NCI-H1930 (cell line): ENCODE measurements at regions not wholly inside any gene's neighbourhood (a gene's known extent, or its start where the extent isn't known, plus 50 kb on each side); places are given as distances from the start of the nearest gene placed in this dataset.

Source experiments
- DNase-seq, 2 experiments: peaks; one replicate each; lab custom pipeline; 2025; lab: John Stamatoyannopoulos, UW

DNA sequence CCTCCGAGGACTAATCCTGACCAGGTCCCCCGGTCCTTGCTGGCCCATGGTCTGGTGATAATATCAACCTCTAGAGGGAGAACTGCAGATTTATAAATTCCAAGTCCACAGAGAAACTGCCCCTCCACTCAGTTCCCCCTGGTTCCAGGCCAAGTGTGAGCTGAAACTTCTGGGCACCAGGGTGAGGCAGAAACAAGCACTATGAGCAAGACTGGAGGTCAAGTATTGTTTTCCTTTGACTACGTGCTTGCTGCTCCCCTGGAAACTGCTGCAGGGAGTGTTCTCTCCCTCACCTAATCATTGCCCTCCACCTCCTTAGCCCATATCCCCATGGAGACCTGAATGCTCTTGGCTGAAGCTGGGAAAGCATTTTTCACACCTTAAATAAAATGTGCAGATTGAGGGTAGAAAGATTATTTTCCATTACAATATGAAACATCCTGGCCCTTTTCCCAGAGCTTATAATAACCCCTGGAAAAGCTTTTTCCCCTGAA is 135.2 kb downstream of the RDH14 start:
- DNase-seq, result no peak

- DNase-seq, result no peak
These were observed 136.8 kb downstream of the RDH14 start for GRCh38 chr2:18423636-18424035.

DNA sequence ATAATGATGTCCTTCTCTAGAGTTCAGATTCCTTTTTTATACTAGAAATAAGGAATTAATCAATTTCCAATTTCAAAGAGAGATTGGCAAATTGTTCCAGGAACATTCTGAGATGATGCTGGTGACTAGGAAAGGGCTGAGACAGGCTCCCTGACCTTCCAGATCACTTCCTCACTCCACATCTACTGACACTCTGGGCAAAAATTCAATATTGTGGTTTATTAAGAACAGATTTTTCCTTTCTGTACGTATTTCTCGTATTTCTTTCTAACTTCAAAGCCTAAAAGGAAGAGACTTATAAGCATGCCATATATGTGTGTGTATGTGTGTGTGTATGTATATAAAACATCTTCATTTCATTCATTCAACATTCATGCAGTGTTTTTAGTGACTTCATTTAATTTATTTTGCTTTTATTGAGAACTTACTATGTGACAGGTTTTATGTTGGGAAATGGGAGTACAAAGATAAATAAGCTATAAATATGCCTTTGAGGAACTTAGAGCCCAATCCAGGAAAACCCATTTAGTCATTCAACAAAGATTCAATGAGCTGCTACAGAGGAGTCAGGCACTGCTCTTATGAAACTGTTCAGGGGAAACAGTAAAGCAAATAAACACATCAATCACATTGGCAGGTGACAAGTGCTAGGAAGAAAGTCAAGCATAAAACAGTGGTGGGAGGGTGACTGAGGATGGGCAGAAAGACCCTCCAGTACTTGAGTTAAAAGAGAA is 137.9 kb downstream of the RDH14 start:
- no peak for DNase-seq

DNA sequence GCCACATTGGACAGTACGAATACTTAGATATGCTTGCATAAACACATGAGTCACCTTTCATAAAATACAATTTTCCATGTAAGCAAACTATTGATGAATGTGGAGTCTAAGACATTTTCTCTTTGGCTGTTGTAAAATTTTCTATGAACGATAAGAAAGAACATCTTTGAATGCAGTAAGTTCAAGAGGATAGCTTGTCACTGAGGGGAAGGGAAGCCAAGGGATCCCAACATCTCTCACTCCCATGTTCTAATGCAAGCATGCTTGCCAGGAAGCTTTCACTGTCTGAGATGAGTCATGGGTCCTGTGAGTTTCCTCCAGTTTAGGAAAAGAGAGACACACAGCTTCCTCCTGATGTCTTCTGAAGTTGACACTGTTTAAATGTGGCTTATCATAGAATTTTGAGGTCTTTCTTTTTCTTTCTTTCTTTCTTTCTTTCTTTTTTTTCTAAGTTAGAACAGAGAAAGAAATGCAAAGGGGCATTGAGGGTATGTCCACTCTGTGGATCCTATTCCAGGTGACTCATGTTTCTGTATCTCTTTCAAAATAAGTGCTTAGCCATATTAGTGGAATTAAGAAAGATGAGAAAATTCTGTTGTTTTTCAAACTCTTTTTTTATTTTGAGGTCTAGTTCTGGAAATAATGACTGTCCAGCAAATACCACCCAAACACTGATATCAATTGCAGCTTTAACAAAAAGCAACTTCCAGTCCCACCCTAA is 146.6 kb downstream of the RDH14 start:
- DNase-seq, result no peak

GRCh38 chr2:18412980-18413675 is 147.3 kb downstream of the RDH14 start:
- no peak for DNase-seq

- no peak for DNase-seq
These were observed 148.8 kb downstream of the RDH14 start for GRCh38 chr2:18411626-18412025.

DNA sequence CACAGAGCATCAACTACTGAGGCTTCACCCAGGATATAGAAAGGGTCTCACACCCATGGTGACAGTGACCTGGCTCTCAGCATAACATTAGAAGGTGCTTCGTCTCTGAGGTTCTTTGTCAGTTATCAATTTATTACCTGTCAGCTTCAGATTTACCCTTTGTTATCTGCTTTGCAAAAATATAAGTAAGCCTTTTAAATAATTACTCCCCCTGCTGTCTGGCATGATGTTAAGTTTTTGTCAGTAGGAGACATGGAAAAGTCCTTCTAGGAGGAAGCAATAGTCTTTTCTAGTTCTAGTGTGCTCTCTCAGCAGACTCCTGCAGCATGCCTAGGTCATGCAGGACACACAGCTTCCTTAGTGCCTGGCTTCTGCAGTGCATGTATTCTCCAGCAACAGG is 149.9 kb downstream of the RDH14 start:
- DNase-seq, result no peak

GRCh38 chr2:18408638-18409037 is 151.8 kb downstream of the RDH14 start:
- no peak for DNase-seq

- DNase-seq, result no peak
These were observed 154.2 kb downstream of the RDH14 start for GRCh38 chr2:18406219-18406618.

GRCh38 chr2:18404708-18405107 is 155.7 kb downstream of the RDH14 start:
- DNase-seq, result no peak

DNA sequence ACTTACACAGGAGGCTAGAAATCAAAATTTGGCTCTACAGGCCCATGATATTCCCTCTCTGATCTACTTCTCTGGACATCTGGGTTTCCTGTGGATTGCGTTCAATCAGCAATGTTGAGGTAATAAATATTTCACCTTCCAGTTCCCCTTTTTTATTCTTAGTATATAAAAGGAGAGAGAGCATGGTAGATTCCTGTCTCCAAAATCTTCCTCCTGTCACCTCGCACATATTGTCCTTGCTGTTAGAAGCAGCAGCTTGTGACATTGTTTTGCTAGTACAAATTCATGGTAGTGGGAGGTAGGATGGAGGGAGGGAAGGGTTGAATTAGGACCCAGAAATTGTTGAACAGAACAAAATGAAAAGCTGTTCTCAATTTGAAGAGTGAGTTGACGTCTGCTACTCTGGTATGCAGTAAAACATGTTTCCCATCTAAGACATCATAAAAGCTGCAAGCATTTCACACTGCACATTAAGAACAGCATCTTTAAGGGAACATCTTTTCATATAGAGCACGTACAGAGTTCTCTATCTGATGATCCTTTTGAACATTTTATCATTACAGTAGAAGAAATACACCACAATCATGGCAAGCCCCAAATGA is 156.4 kb downstream of the RDH14 start:
- no peak for DNase-seq

DNA sequence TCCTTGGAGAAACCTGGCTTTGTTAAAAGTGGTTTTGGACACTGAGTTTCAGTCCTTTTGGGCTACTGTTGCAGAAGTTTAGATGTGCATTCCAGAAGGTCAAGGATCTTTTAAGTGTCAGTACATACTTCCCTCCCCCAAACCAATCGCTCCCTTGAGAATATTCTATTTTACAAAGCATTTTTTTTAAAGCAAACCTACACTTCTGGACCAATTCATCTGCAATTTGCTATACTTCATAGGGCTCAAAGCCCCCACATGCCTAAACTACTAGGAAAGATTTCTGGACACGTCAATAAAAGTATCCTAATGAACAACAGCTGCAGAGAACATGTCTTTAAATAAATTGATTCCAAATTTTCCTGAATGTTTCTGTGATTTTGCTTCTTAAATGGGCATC is 157.6 kb downstream of the RDH14 start:
- no peak for DNase-seq

GRCh38 chr2:18401471-18401870 is 159.0 kb downstream of the RDH14 start:
- DNase-seq, result no peak

GRCh38 chr2:18399601-18400000 is 160.9 kb downstream of the RDH14 start:
- no peak for DNase-seq

GRCh38 chr2:18398833-18399232 is 161.6 kb downstream of the RDH14 start:
- no peak for DNase-seq

DNA sequence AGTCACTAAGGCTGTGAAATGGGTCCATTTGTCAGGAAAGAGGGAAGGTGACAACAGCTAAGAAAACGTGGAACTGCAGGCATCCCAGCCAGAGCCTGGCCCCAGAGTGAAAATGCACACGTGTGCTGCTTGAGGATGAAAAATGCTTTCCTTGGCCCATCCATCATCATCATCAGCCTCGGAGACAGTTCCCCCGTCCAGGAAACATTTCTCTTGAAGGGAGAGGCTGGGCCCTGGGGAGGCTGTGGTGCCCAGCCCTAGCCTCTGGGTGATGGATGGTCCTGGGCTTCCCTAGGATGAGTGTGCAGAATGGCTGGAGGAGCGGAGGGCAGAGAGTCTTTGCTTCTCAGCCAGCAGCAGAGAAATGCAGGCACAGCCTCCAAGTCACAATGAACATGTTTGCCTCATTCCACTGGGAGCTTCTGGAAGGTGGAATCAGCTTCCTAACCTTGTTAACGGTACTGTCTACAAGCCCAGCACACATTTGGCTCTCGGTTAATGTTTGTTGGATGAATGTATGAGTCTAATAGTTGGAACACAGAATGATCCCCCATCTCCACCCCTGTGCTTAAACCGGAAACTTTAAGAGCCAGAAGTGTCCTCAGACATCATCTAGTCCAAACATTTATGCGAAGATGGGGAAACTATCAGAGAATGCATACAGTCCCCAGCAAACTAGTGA is 164.0 kb downstream of the RDH14 start:
- no peak for DNase-seq

- no peak for DNase-seq
These were observed 164.9 kb downstream of the RDH14 start for GRCh38 chr2:18395555-18395954.

- peak; percentile 37 to 47 for DNase-seq
These were observed 172.8 kb downstream of the RDH14 start for GRCh38 chr2:18387441-18388206.

DNA sequence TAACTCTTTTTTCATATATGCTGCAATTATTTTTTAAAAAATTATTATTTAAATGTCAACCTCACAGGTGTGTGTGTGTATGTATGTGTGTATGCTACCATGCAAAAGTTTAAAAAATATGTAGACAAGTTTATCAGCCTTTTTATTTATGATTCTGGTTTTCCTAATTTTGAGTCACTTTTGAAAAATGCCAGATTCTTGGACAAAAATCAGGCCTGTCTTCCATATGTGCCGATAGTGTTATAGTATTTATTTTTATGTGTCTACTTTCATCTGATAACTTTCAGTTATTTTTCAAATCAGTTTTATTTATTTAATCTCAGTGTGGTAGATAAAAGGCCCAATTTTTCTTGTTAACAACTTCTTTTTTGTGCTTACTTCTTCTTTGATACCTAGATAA is 176.2 kb downstream of the RDH14 start:
- DNase-seq, result no peak

DNA sequence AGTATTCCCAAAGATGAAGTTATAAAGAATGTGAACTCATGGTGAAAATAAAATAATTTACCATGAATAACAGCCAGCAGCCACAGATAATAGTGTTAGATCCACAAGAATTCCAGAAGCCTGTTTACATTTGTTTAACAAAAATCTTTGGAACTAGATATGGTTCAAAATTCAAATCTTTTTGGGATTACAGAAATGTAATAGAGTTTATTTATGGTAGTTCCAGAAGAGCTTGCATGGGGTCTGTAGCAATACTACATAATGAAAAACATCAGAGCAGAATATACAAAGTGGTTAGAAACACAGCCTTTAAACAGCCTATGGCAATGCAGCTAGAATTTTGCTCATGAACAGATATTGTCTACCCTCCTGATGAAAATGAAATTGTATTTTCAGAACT is 179.1 kb downstream of the RDH14 start:
- no peak for DNase-seq

DNA sequence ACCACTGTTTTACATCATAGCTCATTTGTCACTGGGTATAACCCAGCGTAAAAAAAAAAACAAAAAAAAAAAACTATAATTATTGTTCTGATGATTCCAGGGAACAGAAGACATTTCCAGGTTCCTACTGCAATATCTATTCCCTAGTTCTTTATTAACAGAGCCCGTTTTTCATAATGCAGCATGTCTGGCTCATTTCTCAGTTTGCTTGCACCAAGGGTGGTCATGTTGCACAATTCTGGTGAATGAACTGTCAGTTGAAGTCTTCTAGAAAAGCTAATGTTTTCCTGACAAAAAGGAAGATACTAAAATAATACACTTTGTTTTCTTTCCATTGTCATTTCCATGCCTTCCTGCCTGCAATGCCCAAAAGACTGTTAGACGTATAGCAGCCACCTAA is 180.1 kb downstream of the RDH14 start:
- DNase-seq, result no peak
